OCI-LY7 (cell line): ENCODE measurements at regions not wholly inside any gene's neighbourhood (a gene's known extent, or its start where the extent isn't known, plus 50 kb on each side); places are given as distances from the start of the nearest gene placed in this dataset.

ENCODE experiments used
- BruUV-seq: library from RNA; stranded (reverse); fragments of 400-500 nt; replicated peaks from 2 replicates; lab custom pipeline; 2021; lab: Mats Ljungman, UMichigan
- CTCF ChIA-PET: fragments of 300-600 bp; sonication (Branson Sonifier 250); formaldehyde crosslinking; loops from one replicate; lab custom pipeline; 2022; ENCODE audit warnings: antibody characterized with exemption; ENCODE audit not compliant: unreplicated experiment; lab: Charles Lee
- POLR2A ChIA-PET: fragments of 300-600 bp; sonication (Branson Sonifier 250); formaldehyde crosslinking; loops from one replicate; lab custom pipeline; 2022; ENCODE audit warnings: antibody characterized with exemption; lab: Charles Lee
- DNase-seq: peaks from one replicate; pipeline ENCODE4 v3.0.0-alpha.2; 2015; ENCODE audit warnings: low spot score
- H2AFZ ChIP-seq: fragments of 200-600 bp; sonication (generic), shearing (Covaris generic); 2 replicates; pipeline ENCODE4 v1.6.1; 2014; ENCODE audit warnings: mild to moderate bottlenecking, antibody characterized with exemption, low read length, moderate library complexity
- H3K27ac ChIP-seq: fragments of 200-600 bp; sonication (generic); 2 replicates; pipeline ENCODE4 v1.5.1; 2014; ENCODE audit warnings: mixed run types, low read depth, mild to moderate bottlenecking, moderate library complexity, low read length, inconsistent platforms; ENCODE audit not compliant: poor library complexity, severe bottlenecking
- H3K36me3 ChIP-seq: fragments of 200-600 bp; sonication (generic); 2 replicates; pipeline ENCODE4 v1.6.1; 2014; ENCODE audit warnings: mild to moderate bottlenecking, antibody characterized with exemption, low read length, moderate library complexity, mixed read lengths; ENCODE audit not compliant: insufficient read depth
- H3K4me1 ChIP-seq: fragments of 200-600 bp; sonication (generic); 2 replicates; pipeline ENCODE4 v1.5.1; 2014; ENCODE audit warnings: mild to moderate bottlenecking, low read length; ENCODE audit not compliant: insufficient read depth, poor library complexity, severe bottlenecking
- H3K4me2 ChIP-seq: fragments of 200-600 bp; sonication (generic); 2 replicates; pipeline ENCODE4 v1.6.1; 2014; ENCODE audit warnings: mild to moderate bottlenecking, low read length
- H3K4me3 ChIP-seq: fragments of 200-600 bp; sonication (generic); 2 replicates; pipeline ENCODE4 v1.5.1; 2014; ENCODE audit warnings: mild to moderate bottlenecking, low read depth, low read length; ENCODE audit not compliant: poor library complexity, severe bottlenecking
- H3K79me2 ChIP-seq: fragments of 200-600 bp; sonication (generic); 2 replicates; pipeline ENCODE4 v1.6.1; 2016; ENCODE audit warnings: low read depth, mild to moderate bottlenecking, low read length, moderate library complexity, mixed read lengths; ENCODE audit not compliant: insufficient read depth
- H3K9me2 ChIP-seq: fragments of 200-600 bp; sonication (generic); 2 replicates; pipeline ENCODE4 v1.6.1; 2016; ENCODE audit warnings: mild to moderate bottlenecking, low read length, mixed read lengths; ENCODE audit not compliant: insufficient read depth
- H3K9me3 ChIP-seq: fragments of 200-600 bp; sonication (generic); 2 replicates; pipeline ENCODE4 v1.6.1; 2014; ENCODE audit warnings: mild to moderate bottlenecking, mixed run types, low read length, mixed read lengths
- H4K20me1 ChIP-seq: fragments of 200-600 bp; sonication (generic); 2 replicates; pipeline ENCODE4 v1.6.1; 2014; ENCODE audit warnings: mild to moderate bottlenecking, antibody characterized with exemption, low read length, moderate library complexity, mixed read lengths; ENCODE audit not compliant: insufficient read depth
- EZH2phosphoT487 ChIP-seq: fragments of 200-600 bp; sonication (generic); IDR thresholded peaks from 2 replicates; pipeline ENCODE4 v1.6.1; 2018; ENCODE audit warnings: low read depth, borderline replicate concordance, mild to moderate bottlenecking, mixed run types, antibody characterized with exemption, low read length, moderate library complexity, mixed read lengths
- intact Hi-C: fragments of 100-400 bp; cut with micrococcal nuclease; formaldehyde crosslinking; loops from one replicate; pipeline ENCODE4 v1.10.0; 2022; ENCODE audit not compliant: unreplicated experiment
- TF ChIP-seq, protein P1 (sequence below): fragments of 200-600 bp; sonication (generic); conservative IDR thresholded peaks from 2 replicates; pipeline ENCODE4 v1.5.1; 2014; ENCODE audit warnings: mild to moderate bottlenecking, antibody characterized with exemption, low read length, moderate library complexity, mixed read lengths

DNA sequence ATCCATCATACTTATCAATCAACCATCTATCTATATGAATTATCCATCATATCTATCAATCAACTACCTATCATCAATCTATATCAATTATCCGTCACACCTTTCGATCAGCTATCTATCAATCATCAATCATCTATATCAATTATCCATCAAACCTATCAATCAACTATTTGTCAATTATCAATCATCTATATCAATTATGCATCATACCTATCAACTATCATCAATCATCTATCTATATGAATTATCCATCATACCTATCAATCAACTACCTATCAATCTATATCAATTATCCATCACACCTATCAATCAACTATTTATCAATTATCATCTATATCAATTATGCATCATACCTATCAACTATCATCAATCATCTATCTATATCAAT, 70.6 kb upstream of the PPP2R3B start:
- H3K79me2 ChIP-seq: no peaks in the 10 kb centered on the region
- no peak overlapping the region for H3K4me3 ChIP-seq
- H3K36me3 ChIP-seq: no peaks in the 10 kb centered on the region
- intact Hi-C loops: no loop called here
- no peaks in the 10 kb centered on the region for H3K4me1 ChIP-seq
- H2AFZ ChIP-seq: no peak overlapping the region
- H3K27ac ChIP-seq: no peak overlapping the region
- no peaks in the 10 kb centered on the region for H4K20me1 ChIP-seq
- no peaks in the 10 kb centered on the region for H3K9me2 ChIP-seq
- no peaks in the 10 kb centered on the region for H3K9me3 ChIP-seq
- DNase-seq: no peak
- no peak overlapping the region for H3K4me2 ChIP-seq
- CTCF ChIA-PET: no interaction called here
- TF ChIP-seq, protein P1, sequence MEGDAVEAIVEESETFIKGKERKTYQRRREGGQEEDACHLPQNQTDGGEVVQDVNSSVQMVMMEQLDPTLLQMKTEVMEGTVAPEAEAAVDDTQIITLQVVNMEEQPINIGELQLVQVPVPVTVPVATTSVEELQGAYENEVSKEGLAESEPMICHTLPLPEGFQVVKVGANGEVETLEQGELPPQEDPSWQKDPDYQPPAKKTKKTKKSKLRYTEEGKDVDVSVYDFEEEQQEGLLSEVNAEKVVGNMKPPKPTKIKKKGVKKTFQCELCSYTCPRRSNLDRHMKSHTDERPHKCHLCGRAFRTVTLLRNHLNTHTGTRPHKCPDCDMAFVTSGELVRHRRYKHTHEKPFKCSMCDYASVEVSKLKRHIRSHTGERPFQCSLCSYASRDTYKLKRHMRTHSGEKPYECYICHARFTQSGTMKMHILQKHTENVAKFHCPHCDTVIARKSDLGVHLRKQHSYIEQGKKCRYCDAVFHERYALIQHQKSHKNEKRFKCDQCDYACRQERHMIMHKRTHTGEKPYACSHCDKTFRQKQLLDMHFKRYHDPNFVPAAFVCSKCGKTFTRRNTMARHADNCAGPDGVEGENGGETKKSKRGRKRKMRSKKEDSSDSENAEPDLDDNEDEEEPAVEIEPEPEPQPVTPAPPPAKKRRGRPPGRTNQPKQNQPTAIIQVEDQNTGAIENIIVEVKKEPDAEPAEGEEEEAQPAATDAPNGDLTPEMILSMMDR: no peak
- no peak for TF ChIP-seq EZH2phosphoT487
- no TSS peak for BruUV-seq
- POLR2A ChIA-PET: no interaction called here

DNA sequence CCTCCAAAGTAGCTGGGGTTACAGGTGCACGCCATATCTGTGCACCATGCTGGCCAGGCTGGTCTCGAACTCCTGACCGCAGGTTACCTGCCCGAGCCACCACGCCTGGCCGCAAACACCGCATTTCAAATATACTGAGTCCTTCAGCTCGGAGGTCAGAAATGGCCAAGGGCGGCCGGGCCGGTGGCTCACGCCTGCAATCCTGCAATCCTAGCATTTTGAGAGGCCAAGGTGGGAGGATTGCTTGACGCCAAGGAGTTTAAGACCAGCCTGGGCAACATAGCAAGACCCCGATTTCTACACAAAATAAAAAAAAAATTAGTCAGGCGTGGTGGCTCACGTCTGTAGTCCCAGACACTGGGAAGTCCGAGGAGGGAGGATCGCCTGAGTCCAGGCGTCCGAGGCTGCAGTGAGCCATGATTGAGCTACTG, 71.9 kb upstream of the PPP2R3B start:
- Histone ChIP-seq H3K4me3 (no peak overlapping the region), H4K20me1 (no peaks in the 10 kb centered on the region), H3K4me1 (no peaks in the 10 kb centered on the region), H3K27ac (no peak overlapping the region), H3K36me3 (no peaks in the 10 kb centered on the region), H3K9me2 (no peaks in the 10 kb centered on the region), H2AFZ (no peak overlapping the region), H3K79me2 (no peaks in the 10 kb centered on the region), H3K9me3 (no peaks in the 10 kb centered on the region), H3K4me2 (no peak overlapping the region)
- TF ChIP-seq, protein P1: no peak
- no peak for TF ChIP-seq EZH2phosphoT487
- no TSS peak for BruUV-seq
- ChIA-PET POLR2A (no interaction called here), CTCF (no interaction called here)
- no peak for DNase-seq
- intact Hi-C loops: no loop called here

DNA sequence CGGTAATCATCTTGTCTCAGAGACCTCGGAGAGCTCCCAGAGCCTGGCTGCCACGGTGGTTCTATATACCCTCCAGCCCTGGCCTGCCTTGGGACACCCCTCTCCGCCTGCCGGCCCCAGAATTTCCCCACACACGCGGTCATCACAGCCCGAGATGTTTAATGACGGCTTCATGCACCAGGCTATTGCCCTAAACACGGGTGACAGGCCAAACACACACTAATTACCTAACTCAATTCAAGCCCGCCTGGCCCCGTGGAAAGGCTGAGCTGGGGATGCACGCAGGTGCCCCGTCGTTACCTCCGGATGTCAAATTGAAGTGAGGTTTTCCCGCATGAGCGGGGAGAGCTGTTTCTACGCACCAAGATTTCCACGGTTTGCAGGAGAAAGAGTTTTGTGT, 72.9 kb upstream of the PPP2R3B start:
- Histone ChIP-seq H3K79me2 (no peaks in the 10 kb centered on the region), H2AFZ (no peak overlapping the region), H3K4me3 (no peak overlapping the region), H3K9me2 (no peaks in the 10 kb centered on the region), H3K36me3 (no peaks in the 10 kb centered on the region), H3K4me2 (no peak overlapping the region), H3K9me3 (no peaks in the 10 kb centered on the region), H4K20me1 (no peaks in the 10 kb centered on the region), H3K4me1 (no peaks in the 10 kb centered on the region), H3K27ac (no peak overlapping the region)
- TF ChIP-seq EZH2phosphoT487: no peak
- TF ChIP-seq, protein P1: no peak
- ChIA-PET POLR2A (no interaction called here), CTCF (no interaction called here)
- intact Hi-C loops: no loop called here
- no TSS peak for BruUV-seq
- DNase-seq: no peak
